Endodermal cell (in vitro differentiated cells): ENCODE measurements at regions not wholly inside any gene's neighbourhood (a gene's known extent, or its start where the extent isn't known, plus 50 kb on each side); places are given as distances from the start of the nearest gene placed in this dataset.
A peak's percentile ranks its signal among the peaks of the same experiment; 100 is the strongest.

Source experiments
- DNase-seq: peaks from one replicate; pipeline ENCODE4 v3.0.0-alpha.2; 2017
- H3K27ac ChIP-seq: 2 replicates; pipeline ENCODE4 v1.5.1; 2013; ENCODE audit warnings: mild to moderate bottlenecking, low read depth, low read length, moderate library complexity
- H3K27me3 ChIP-seq: 2 replicates; pipeline ENCODE4 v1.6.1; 2013; ENCODE audit warnings: mild to moderate bottlenecking, low read length, moderate library complexity; ENCODE audit not compliant: insufficient read depth, control insufficient read depth, poor library complexity, severe bottlenecking
- H3K36me3 ChIP-seq: 2 replicates; pipeline ENCODE4 v1.7.0; 2013; ENCODE audit warnings: mild to moderate bottlenecking, low read length, moderate library complexity; ENCODE audit not compliant: control insufficient read depth, insufficient read depth
- H3K4me1 ChIP-seq: one replicate; pipeline ENCODE4 v1.7.0; 2013; ENCODE audit warnings: low read length; ENCODE audit not compliant: control insufficient read depth, insufficient read depth
- H3K4me3 ChIP-seq: 2 replicates; pipeline ENCODE4 v1.5.1; 2013; ENCODE audit warnings: mild to moderate bottlenecking, low read length, moderate library complexity
- H3K9ac ChIP-seq: 2 replicates; pipeline ENCODE4 v1.6.1; 2013; ENCODE audit warnings: mild to moderate bottlenecking, low read length, moderate library complexity; ENCODE audit not compliant: poor library complexity, severe bottlenecking; ENCODE audit errors: extremely low read depth
- H3K9me3 ChIP-seq: 2 replicates; pipeline ENCODE4 v1.6.1; 2013; ENCODE audit warnings: mild to moderate bottlenecking, low read length, moderate library complexity; ENCODE audit not compliant: control insufficient read depth
- H3K27ac Mint-ChIP-seq: 2 replicates; pipeline ENCODE4 v1.8.0; 2020; ENCODE audit warnings: mixed read lengths
- H3K27me3 Mint-ChIP-seq: 2 replicates; pipeline ENCODE4 v1.8.0; 2021; ENCODE audit warnings: mild to moderate bottlenecking, mixed read lengths; ENCODE audit not compliant: insufficient read depth
- H3K36me3 Mint-ChIP-seq: 2 replicates; pipeline ENCODE4 v1.8.0; 2020; ENCODE audit warnings: low read depth, mixed read lengths
- H3K4me1 Mint-ChIP-seq: 2 replicates; pipeline ENCODE4 v1.8.0; 2020; ENCODE audit warnings: mixed read lengths
- H3K4me3 Mint-ChIP-seq: 2 replicates; pipeline ENCODE4 v1.8.0; 2020; ENCODE audit warnings: mild to moderate bottlenecking, moderate library complexity, mixed read lengths
- H3K9me3 Mint-ChIP-seq: 2 replicates; pipeline ENCODE4 v1.8.0; 2020; ENCODE audit warnings: mild to moderate bottlenecking, mixed read lengths
- WGBS, 2 experiments: methylation state at CpG; one replicate each; pipeline versions ENCODE4 v1.1.5 to v1.1.7; 2013; ENCODE audit warnings: missing lambda C conversion rate in 2 of 2, mixed read lengths in 1 of 2; ENCODE audit not compliant: insufficient coverage in 1 of 2, insufficient read length in 1 of 2; 5-methylcytosine and 5-hydroxymethylcytosine counted together
- TF ChIP-seq, protein P1 (sequence below): fragments of 200-600 bp; sonication (generic); conservative IDR thresholded peaks from 2 replicates; pipeline ENCODE4 v1.5.0; 2021; ENCODE audit warnings: antibody characterized with exemption, mild to moderate bottlenecking

DNA sequence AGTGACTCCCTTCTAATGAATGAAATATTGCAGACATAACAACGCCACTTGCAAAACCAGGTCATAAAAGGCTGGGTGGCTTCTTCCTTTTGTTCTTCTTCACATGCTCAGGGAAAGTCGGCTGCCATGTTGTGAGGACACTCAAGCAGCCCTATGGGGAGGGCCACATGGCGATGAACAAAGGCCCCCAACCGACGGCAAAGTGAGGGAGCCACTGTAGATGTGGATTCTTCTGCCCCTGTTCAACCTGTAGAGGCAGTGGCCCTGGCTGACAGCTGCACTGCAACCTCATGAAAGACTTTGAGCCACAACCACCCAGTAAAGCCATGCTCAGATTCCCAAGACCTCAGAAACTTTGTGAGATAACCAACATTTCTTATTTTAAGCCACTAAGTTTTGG is 203.5 kb upstream of the TNRC6C start:
- Mint-ChIP-seq H3K27me3 (peaks cover 6% of the 10 kb centered on the region), H3K36me3 (no peaks in the 10 kb centered on the region), H3K27ac (no peak overlapping the region), H3K9me3 (peaks cover 1% of the 10 kb centered on the region), H3K4me3 (no peak overlapping the region), H3K4me1 (no peaks in the 10 kb centered on the region)
- Histone ChIP-seq H3K36me3 (no peaks in the 10 kb centered on the region), H3K4me1 (no peaks in the 10 kb centered on the region), H3K9ac (no peak overlapping the region), H3K27me3 (no peaks in the 10 kb centered on the region), H3K4me3 (no peak overlapping the region), H3K9me3 (no peaks in the 10 kb centered on the region), H3K27ac (no peak overlapping the region)
- 88 to 92% methylated on average over 4 to 5 of the region's 5 CpGs for WGBS, 2 experiments
- no peak for DNase-seq
- TF ChIP-seq, protein P1, sequence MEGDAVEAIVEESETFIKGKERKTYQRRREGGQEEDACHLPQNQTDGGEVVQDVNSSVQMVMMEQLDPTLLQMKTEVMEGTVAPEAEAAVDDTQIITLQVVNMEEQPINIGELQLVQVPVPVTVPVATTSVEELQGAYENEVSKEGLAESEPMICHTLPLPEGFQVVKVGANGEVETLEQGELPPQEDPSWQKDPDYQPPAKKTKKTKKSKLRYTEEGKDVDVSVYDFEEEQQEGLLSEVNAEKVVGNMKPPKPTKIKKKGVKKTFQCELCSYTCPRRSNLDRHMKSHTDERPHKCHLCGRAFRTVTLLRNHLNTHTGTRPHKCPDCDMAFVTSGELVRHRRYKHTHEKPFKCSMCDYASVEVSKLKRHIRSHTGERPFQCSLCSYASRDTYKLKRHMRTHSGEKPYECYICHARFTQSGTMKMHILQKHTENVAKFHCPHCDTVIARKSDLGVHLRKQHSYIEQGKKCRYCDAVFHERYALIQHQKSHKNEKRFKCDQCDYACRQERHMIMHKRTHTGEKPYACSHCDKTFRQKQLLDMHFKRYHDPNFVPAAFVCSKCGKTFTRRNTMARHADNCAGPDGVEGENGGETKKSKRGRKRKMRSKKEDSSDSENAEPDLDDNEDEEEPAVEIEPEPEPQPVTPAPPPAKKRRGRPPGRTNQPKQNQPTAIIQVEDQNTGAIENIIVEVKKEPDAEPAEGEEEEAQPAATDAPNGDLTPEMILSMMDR = no peak

DNA sequence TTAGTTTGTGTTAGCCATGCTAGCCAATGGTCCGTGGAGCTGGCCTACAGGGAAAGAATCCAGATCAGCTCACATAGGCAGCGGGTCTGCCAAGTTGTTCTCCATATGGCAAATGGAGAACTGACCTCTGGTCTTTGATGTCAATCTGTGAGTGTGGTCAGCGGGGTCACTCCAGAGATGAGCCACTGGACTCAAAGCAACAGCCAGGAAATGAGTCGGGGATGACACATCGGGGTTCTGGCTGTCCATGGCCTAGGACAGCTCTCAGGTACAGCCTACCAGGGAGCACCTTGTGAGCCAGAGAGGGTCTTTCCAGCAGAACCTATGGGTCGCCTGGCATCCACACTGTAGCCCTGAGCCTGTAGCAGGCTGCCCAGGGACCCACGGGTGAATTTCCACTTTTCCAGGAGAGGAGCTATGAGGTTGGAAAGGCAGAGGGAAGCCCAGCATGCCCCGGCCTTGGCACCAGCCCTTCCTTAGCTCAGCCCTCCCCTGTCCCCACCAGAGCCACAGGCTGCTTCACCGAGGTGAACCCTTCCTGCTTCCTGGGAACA is 203.0 kb upstream of the TNRC6C start:
- DNase-seq = peak; percentile 28
- WGBS, 2 experiments = 91 to 97% methylated on average over 6 to 9 of the region's 9 CpGs
- H3K4me1 ChIP-seq = no peaks in the 10 kb centered on the region
- Mint-ChIP-seq H3K9me3 (peaks cover 1% of the 10 kb centered on the region), H3K36me3 (no peaks in the 10 kb centered on the region), H3K4me3 (no peak overlapping the region), H3K27me3 (peaks cover 6% of the 10 kb centered on the region), H3K27ac (no peak overlapping the region), H3K4me1 (no peaks in the 10 kb centered on the region)
- no peaks in the 10 kb centered on the region for H3K9me3 ChIP-seq
- no peaks in the 10 kb centered on the region for H3K36me3 ChIP-seq
- no peak overlapping the region for H3K4me3 ChIP-seq
- no peak overlapping the region for H3K9ac ChIP-seq
- H3K27me3 ChIP-seq = no peaks in the 10 kb centered on the region
- H3K27ac ChIP-seq = no peak overlapping the region
- TF ChIP-seq, protein P1 = no peak

DNA sequence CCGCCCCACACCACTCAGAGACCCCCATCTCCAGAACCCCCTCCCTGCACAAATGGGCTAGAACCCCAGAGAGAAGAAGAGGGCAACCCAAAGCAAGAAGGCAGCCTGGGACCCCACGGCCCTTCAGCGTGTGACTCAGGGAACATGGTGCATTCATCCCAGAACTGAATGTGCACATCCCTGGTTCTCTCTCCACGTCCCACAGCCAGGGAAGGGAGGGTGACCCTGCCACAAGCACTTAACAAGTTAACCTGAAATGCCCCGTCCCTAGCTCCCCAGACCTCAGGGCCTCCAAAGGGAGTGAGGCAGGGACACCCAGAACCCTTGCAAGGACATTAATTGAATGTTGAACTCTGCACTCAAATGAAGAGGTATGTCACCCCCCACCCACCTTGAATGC is 202.5 kb upstream of the TNRC6C start:
- Mint-ChIP-seq H3K9me3 (peaks cover 1% of the 10 kb centered on the region), H3K4me3 (no peak overlapping the region), H3K27me3 (peaks cover 6% of the 10 kb centered on the region), H3K36me3 (no peaks in the 10 kb centered on the region), H3K4me1 (no peaks in the 10 kb centered on the region), H3K27ac (no peak overlapping the region)
- Histone ChIP-seq H3K36me3 (no peaks in the 10 kb centered on the region), H3K4me3 (no peak overlapping the region), H3K27me3 (no peaks in the 10 kb centered on the region), H3K9me3 (no peaks in the 10 kb centered on the region), H3K4me1 (no peaks in the 10 kb centered on the region), H3K9ac (no peak overlapping the region), H3K27ac (no peak overlapping the region)
- WGBS, 2 experiments = 84 to 88% methylated on average over 3 to 5 of the region's 5 CpGs
- TF ChIP-seq, protein P1 = no peak
- no peak for DNase-seq
